ENCODE measurements at regions not wholly inside any gene's neighbourhood (a gene's known extent, or its start where the extent isn't known, plus 50 kb on each side); places are given as distances from the start of the nearest gene placed in this dataset.

DNA sequence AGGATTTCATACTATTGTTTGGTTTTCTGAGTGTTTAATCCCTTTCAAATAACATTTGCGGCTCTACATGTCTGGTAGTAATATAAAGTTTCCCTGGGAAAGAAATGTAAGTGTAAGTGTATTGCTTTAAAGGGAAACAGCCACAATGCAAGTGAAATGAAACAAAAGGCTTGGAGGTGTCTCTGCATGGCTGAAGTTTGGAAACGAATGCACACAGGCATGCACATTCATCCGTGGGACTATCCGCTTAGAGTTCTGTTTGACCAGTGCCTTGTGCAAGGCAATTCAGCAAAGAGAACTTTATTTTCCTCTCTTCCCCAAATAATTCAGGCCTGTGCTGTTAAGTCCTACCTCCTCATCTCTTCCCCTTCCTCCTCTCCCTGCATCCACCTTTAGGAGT lies 56.1 kb upstream of the MRTFB start:
- TF ChIP-seq SIN3A (IDR thresholded peaks at IDR 0.05; ENCODE audit: borderline replicate concordance, insufficient read depth, low read length) (no peak), FOXP2 (optimal IDR thresholded peaks at IDR 0.05; ENCODE audit: borderline replicate concordance, extremely low read depth, extremely low read length, insufficient read depth) (no peak), TAF1 (IDR thresholded peaks at IDR 0.05; ENCODE audit: borderline replicate concordance, insufficient read depth, low read length) (no peak), POLR2AphosphoS5 (IDR thresholded peaks at IDR 0.05; ENCODE audit: low read depth, low read length) (no peak)
- TF ChIP-seq, protein P1, sequence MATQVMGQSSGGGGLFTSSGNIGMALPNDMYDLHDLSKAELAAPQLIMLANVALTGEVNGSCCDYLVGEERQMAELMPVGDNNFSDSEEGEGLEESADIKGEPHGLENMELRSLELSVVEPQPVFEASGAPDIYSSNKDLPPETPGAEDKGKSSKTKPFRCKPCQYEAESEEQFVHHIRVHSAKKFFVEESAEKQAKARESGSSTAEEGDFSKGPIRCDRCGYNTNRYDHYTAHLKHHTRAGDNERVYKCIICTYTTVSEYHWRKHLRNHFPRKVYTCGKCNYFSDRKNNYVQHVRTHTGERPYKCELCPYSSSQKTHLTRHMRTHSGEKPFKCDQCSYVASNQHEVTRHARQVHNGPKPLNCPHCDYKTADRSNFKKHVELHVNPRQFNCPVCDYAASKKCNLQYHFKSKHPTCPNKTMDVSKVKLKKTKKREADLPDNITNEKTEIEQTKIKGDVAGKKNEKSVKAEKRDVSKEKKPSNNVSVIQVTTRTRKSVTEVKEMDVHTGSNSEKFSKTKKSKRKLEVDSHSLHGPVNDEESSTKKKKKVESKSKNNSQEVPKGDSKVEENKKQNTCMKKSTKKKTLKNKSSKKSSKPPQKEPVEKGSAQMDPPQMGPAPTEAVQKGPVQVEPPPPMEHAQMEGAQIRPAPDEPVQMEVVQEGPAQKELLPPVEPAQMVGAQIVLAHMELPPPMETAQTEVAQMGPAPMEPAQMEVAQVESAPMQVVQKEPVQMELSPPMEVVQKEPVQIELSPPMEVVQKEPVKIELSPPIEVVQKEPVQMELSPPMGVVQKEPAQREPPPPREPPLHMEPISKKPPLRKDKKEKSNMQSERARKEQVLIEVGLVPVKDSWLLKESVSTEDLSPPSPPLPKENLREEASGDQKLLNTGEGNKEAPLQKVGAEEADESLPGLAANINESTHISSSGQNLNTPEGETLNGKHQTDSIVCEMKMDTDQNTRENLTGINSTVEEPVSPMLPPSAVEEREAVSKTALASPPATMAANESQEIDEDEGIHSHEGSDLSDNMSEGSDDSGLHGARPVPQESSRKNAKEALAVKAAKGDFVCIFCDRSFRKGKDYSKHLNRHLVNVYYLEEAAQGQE (IDR thresholded peaks at IDR 0.05; ENCODE audit: insufficient read depth in 1 of 2, low read depth in 2 of 2, low read length in 2 of 2): no peak

DNA sequence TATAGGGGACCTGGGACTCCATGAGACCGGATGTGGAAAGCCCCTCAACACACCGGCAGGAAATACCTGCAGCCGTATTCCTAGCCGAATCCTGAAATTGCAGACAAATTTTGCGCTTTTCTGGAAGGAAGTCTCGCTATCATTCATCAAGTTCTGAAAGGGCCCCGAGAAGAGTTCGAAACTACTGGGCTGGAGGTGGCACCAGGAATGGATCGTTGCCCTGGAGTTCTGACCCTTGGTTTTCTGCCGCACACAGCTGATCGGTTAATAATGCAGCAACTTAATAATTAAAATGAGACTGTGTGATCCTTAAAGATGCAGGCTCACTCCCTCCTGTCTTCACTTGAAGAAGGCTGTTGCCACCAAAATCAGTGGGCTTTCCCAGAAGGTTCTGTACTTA lies 55.7 kb upstream of the MRTFB start:
- no peak for TF ChIP-seq POLR2AphosphoS5 (IDR thresholded peaks at IDR 0.05; ENCODE audit: low read depth, low read length)
- TF ChIP-seq FOXP2 (optimal IDR thresholded peaks at IDR 0.05; ENCODE audit: borderline replicate concordance, extremely low read depth, extremely low read length, insufficient read depth): no peak
- no peak for TF ChIP-seq TAF1 (IDR thresholded peaks at IDR 0.05; ENCODE audit: borderline replicate concordance, insufficient read depth, low read length)
- TF ChIP-seq SIN3A (IDR thresholded peaks at IDR 0.05; ENCODE audit: borderline replicate concordance, insufficient read depth, low read length): no peak
- TF ChIP-seq, protein P1 (IDR thresholded peaks at IDR 0.05; ENCODE audit: insufficient read depth in 1 of 2, low read depth in 2 of 2, low read length in 2 of 2): no peak

GRCh38 chr16:14015948-14016347 lies 55.2 kb upstream of the MRTFB start:
- TF ChIP-seq TAF1 (IDR thresholded peaks at IDR 0.05; ENCODE audit: borderline replicate concordance, insufficient read depth, low read length) (no peak), SIN3A (IDR thresholded peaks at IDR 0.05; ENCODE audit: borderline replicate concordance, insufficient read depth, low read length) (no peak), POLR2AphosphoS5 (IDR thresholded peaks at IDR 0.05; ENCODE audit: low read depth, low read length) (no peak), FOXP2 (optimal IDR thresholded peaks at IDR 0.05; ENCODE audit: borderline replicate concordance, extremely low read depth, extremely low read length, insufficient read depth) (peak; percentile 94)
- TF ChIP-seq, protein P1 (IDR thresholded peaks at IDR 0.05; ENCODE audit: insufficient read depth in 1 of 2, low read depth in 2 of 2, low read length in 2 of 2): no peak

DNA sequence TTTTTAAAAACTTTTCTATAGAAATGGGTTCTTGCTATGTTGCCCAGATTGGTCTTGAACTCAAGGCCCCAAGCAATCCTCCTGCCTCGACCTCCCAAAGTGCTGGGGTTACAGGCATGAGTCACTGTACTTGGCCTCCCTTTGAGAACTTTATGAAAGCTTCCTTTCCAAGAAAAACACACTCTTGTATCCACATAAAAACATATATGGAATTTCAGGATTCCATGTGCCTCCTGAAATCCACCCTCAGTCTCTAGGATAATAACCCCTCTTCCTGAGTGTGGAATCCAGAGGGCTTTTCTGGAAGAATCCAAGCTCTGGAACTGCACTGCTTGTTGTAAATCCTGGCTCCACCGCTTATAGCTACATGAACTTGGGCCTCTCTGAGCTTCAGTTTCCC lies 53.2 kb upstream of the MRTFB start:
- TF ChIP-seq SIN3A (IDR thresholded peaks at IDR 0.05; ENCODE audit: borderline replicate concordance, insufficient read depth, low read length) (no peak), TAF1 (IDR thresholded peaks at IDR 0.05; ENCODE audit: borderline replicate concordance, insufficient read depth, low read length) (no peak), POLR2AphosphoS5 (IDR thresholded peaks at IDR 0.05; ENCODE audit: low read depth, low read length) (no peak), FOXP2 (optimal IDR thresholded peaks at IDR 0.05; ENCODE audit: borderline replicate concordance, extremely low read depth, extremely low read length, insufficient read depth) (no peak)
- TF ChIP-seq, protein P1 (IDR thresholded peaks at IDR 0.05; ENCODE audit: insufficient read depth in 1 of 2, low read depth in 2 of 2, low read length in 2 of 2): no peak

- TF ChIP-seq, protein P1 (IDR thresholded peaks at IDR 0.05; ENCODE audit: insufficient read depth in 1 of 2, low read depth in 2 of 2, low read length in 2 of 2): no peak
- TF ChIP-seq POLR2AphosphoS5 (IDR thresholded peaks at IDR 0.05; ENCODE audit: low read depth, low read length) (no peak), SIN3A (IDR thresholded peaks at IDR 0.05; ENCODE audit: borderline replicate concordance, insufficient read depth, low read length) (no peak), TAF1 (IDR thresholded peaks at IDR 0.05; ENCODE audit: borderline replicate concordance, insufficient read depth, low read length) (no peak), FOXP2 (optimal IDR thresholded peaks at IDR 0.05; ENCODE audit: borderline replicate concordance, extremely low read depth, extremely low read length, insufficient read depth) (no peak)
Observed at GRCh38 chr16:14018851-14019250, 52.3 kb upstream of the MRTFB start.

Data from PFSK-1 (cell line).